Keratinocyte (primary cell): ENCODE measurements at regions not wholly inside any gene's neighbourhood (a gene's known extent, or its start where the extent isn't known, plus 50 kb on each side); places are given as distances from the start of the nearest gene placed in this dataset.

ENCODE experiments used
- DNase-seq: peaks from one replicate; pipeline ENCODE4 v3.0.0-alpha.2; 2011; ENCODE audit warnings: low read depth, missing footprints, low spot score
- FAIRE-seq: peaks from 2 replicates; lab custom pipeline; 2011; peaks lifted over from hg19 to GRCh38; lab: Jason Lieb, UNC
- H2AFZ ChIP-seq: 2 replicates; pipeline ENCODE4 v1.6.0; 2012; ENCODE audit warnings: low read length, control low read depth, inconsistent platforms; ENCODE audit not compliant: control insufficient read depth
- H3K27ac ChIP-seq: 2 replicates; pipeline ENCODE4 v1.5.1; 2011; ENCODE audit warnings: low read length; ENCODE audit not compliant: control insufficient read depth, insufficient read depth
- H3K27me3 ChIP-seq: 3 replicates; pipeline ENCODE4 v1.6.0; 2011; ENCODE audit warnings: low read length; ENCODE audit not compliant: control insufficient read depth, insufficient read depth; ENCODE audit errors: extremely low read depth
- H3K36me3 ChIP-seq, 2 experiments: 2 replicates in 1 of 2; 3 replicates in 1 of 2; pipeline ENCODE4 v1.5.1; 2011; ENCODE audit warnings: low read length in 2 of 2, mild to moderate bottlenecking in 1 of 2; ENCODE audit not compliant: control insufficient read depth in 2 of 2, insufficient read depth in 2 of 2; ENCODE audit errors: extremely low read depth in 1 of 2
- H3K4me1 ChIP-seq: 3 replicates; pipeline ENCODE4 v1.5.1; 2011; ENCODE audit warnings: low read length; ENCODE audit not compliant: control insufficient read depth, insufficient read depth; ENCODE audit errors: extremely low read depth
- H3K4me2 ChIP-seq: 3 replicates; pipeline ENCODE4 v1.6.0; 2011; ENCODE audit warnings: low read depth, low read length; ENCODE audit not compliant: control insufficient read depth, insufficient read depth; ENCODE audit errors: extremely low read depth
- H3K4me3 ChIP-seq, 3 experiments: fragments of 200-600 bp in 1 of 3; sonication (generic) in 1 of 3; 2 replicates in 2 of 3; 3 replicates in 1 of 3; pipeline ENCODE4 v1.5.1; 2011 to 2016; ENCODE audit warnings: low read length in 3 of 3, mild to moderate bottlenecking in 3 of 3, control low read depth in 2 of 3, inconsistent platforms in 1 of 3, low read depth in 1 of 3, mixed read lengths in 1 of 3, mixed run types in 1 of 3, moderate library complexity in 1 of 3; ENCODE audit not compliant: control insufficient read depth in 2 of 3, insufficient read depth in 2 of 3; ENCODE audit errors: extremely low read depth in 1 of 3
- H3K79me2 ChIP-seq: 2 replicates; pipeline ENCODE4 v1.6.0; 2012; ENCODE audit warnings: low read length; ENCODE audit not compliant: control insufficient read depth, insufficient read depth
- H3K9ac ChIP-seq: 3 replicates; pipeline ENCODE4 v1.6.0; 2011; ENCODE audit warnings: low read length; ENCODE audit not compliant: control insufficient read depth, insufficient read depth; ENCODE audit errors: extremely low read depth
- H3K9me1 ChIP-seq: 3 replicates; pipeline ENCODE4 v1.6.0; 2011; ENCODE audit warnings: low read length; ENCODE audit not compliant: control insufficient read depth, insufficient read depth; ENCODE audit errors: extremely low read depth
- H3K9me3 ChIP-seq: 2 replicates; pipeline ENCODE4 v1.5.1; 2012; ENCODE audit warnings: low read depth, low read length; ENCODE audit not compliant: control insufficient read depth
- H4K20me1 ChIP-seq: 3 replicates; pipeline ENCODE4 v1.6.0; 2011; ENCODE audit warnings: low read length; ENCODE audit not compliant: control insufficient read depth, insufficient read depth; ENCODE audit errors: extremely low read depth
- EZH2 ChIP-seq: IDR thresholded peaks from one replicate; pipeline ENCODE4 v1.6.1; 2012; ENCODE audit warnings: inconsistent platforms, mild to moderate bottlenecking, low read length, moderate library complexity
- dilution Hi-C: fragments of 300-500 bp; cut with MboI; formaldehyde crosslinking; loops from one replicate; pipeline ENCODE4 v1.7.0; 2020; ENCODE audit warnings: low sequenced_read_pairs; ENCODE audit not compliant: extremely low pct_ligation_motif_present
- TF ChIP-seq, protein P1 (sequence below), 3 experiments: IDR thresholded peaks in 1 of 3; conservative IDR thresholded peaks in 1 of 3; optimal IDR thresholded peaks in 1 of 3; 2 replicates in 2 of 3; 3 replicates in 1 of 3; pipeline versions ENCODE3 to v1.5.1; 2011; ENCODE audit warnings: low read length in 3 of 3, mild to moderate bottlenecking in 3 of 3, moderate library complexity in 2 of 3, control low read depth in 1 of 3, inconsistent platforms in 1 of 3; ENCODE audit not compliant: insufficient read depth in 2 of 3; ENCODE audit errors: extremely low read depth in 1 of 3

- no peak overlapping the region for H3K4me2 ChIP-seq
- no peaks in the 10 kb centered on the region for H3K4me1 ChIP-seq
- TF ChIP-seq EZH2: no peak
- TF ChIP-seq, protein P1, sequence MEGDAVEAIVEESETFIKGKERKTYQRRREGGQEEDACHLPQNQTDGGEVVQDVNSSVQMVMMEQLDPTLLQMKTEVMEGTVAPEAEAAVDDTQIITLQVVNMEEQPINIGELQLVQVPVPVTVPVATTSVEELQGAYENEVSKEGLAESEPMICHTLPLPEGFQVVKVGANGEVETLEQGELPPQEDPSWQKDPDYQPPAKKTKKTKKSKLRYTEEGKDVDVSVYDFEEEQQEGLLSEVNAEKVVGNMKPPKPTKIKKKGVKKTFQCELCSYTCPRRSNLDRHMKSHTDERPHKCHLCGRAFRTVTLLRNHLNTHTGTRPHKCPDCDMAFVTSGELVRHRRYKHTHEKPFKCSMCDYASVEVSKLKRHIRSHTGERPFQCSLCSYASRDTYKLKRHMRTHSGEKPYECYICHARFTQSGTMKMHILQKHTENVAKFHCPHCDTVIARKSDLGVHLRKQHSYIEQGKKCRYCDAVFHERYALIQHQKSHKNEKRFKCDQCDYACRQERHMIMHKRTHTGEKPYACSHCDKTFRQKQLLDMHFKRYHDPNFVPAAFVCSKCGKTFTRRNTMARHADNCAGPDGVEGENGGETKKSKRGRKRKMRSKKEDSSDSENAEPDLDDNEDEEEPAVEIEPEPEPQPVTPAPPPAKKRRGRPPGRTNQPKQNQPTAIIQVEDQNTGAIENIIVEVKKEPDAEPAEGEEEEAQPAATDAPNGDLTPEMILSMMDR (optimal IDR thresholded peaks at IDR 0.05 in 1 of 3, IDR thresholded peaks at IDR 0.05 in 1 of 3, conservative IDR thresholded peaks at IDR 0.05 in 1 of 3; ENCODE audit: extremely low read depth in 1 of 3, insufficient read depth in 2 of 3, low read length in 3 of 3): no peak
- no peak overlapping the region for H3K4me3 ChIP-seq
- no peak for DNase-seq
- no peaks in the 10 kb centered on the region for H3K9me1 ChIP-seq
- no peaks in the 10 kb centered on the region for H3K79me2 ChIP-seq
- no peaks in the 10 kb centered on the region for H3K27me3 ChIP-seq
- H3K9ac ChIP-seq: no peak overlapping the region
- no peaks in the 10 kb centered on the region for H3K36me3 ChIP-seq
- dilution Hi-C loops: no loop called here
- H3K27ac ChIP-seq: no peak overlapping the region
- H4K20me1 ChIP-seq: no peaks in the 10 kb centered on the region
- FAIRE-seq: no peak
- H3K9me3 ChIP-seq: no peaks in the 10 kb centered on the region
- H2AFZ ChIP-seq: no peak overlapping the region
Measured at GRCh38 chr12:78398750-78399149, 465.8 kb upstream of the SYT1 start.

DNA sequence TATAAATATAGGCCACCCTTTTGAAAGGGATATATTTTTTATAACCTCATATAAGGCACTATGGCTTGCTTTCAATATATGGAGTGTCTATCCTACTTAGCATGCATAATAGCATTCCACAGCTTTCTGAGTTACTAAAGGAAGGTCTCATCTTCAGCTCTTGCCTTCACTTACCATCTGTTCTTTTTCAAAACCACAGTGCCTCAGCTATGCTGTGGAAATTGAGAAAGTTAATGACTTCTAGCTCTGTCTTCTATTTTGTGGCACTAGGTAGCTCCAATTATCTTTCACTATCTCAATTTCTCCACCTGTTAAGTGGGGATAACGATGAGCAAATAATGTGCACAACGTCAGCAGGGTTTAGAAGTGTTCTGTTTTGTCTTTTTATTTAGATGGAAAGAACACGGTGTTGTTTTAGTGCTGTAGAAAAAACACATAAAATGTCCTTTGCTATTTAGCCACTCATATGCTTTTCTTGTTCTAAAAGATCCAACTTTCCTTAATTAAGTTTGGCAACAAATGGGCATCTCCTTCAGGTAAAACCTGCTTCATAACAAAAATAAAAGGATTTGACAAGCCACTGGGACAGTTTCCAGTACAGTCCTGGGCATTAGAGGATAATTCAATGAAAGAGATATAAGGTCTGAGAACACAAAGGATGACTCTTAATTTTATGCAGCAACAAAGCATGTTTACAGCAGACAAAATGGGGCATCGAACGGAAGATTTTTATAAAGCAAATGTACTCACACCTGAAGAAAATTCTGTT lies 462.0 kb upstream of the SYT1 start:
- H2AFZ ChIP-seq: no peak overlapping the region
- no peaks in the 10 kb centered on the region for H3K36me3 ChIP-seq
- FAIRE-seq (no peak), DNase-seq (no peak)
- H3K9me3 ChIP-seq: no peaks in the 10 kb centered on the region
- no peaks in the 10 kb centered on the region for H3K79me2 ChIP-seq
- H3K4me2 ChIP-seq: no peak overlapping the region
- H3K27me3 ChIP-seq: no peaks in the 10 kb centered on the region
- no peak for TF ChIP-seq EZH2
- TF ChIP-seq, protein P1 (optimal IDR thresholded peaks at IDR 0.05 in 1 of 3, IDR thresholded peaks at IDR 0.05 in 1 of 3, conservative IDR thresholded peaks at IDR 0.05 in 1 of 3; ENCODE audit: extremely low read depth in 1 of 3, insufficient read depth in 2 of 3, low read length in 3 of 3): no peak
- no peaks in the 10 kb centered on the region for H3K9me1 ChIP-seq
- H3K27ac ChIP-seq: no peak overlapping the region
- no peaks in the 10 kb centered on the region for H4K20me1 ChIP-seq
- H3K4me3 ChIP-seq: no peak overlapping the region
- dilution Hi-C loops: no loop called here
- no peak overlapping the region for H3K9ac ChIP-seq
- no peaks in the 10 kb centered on the region for H3K4me1 ChIP-seq
